ENCODE measurements at regions not wholly inside any gene's neighbourhood (a gene's known extent, or its start where the extent isn't known, plus 50 kb on each side); places are given as distances from the start of the nearest gene placed in this dataset. TPM values are rescaled to one million over a fixed set of nuclear protein-coding genes. Genes with fewer than 3 reads are reported as not detected.

Small RNAs in the stretch of these regions (small RNA-seq; reads per million reads assigned to genes)
- gene RNU6-983P = not detected

Data from HT1080 (cell line).